ENCODE measurements at regions not wholly inside any gene's neighbourhood (a gene's known extent, or its start where the extent isn't known, plus 50 kb on each side); places are given as distances from the start of the nearest gene placed in this dataset.

GRCh38 chr4:43331226-43332051, 438.9 kb downstream of the GRXCR1 start:
- H3K4me3 ChIP-seq (ENCODE audit: low read depth, low read length), result no peak overlapping the region
- no peak for DNase-seq (ENCODE audit: low read depth)
- TF ChIP-seq, protein P1, sequence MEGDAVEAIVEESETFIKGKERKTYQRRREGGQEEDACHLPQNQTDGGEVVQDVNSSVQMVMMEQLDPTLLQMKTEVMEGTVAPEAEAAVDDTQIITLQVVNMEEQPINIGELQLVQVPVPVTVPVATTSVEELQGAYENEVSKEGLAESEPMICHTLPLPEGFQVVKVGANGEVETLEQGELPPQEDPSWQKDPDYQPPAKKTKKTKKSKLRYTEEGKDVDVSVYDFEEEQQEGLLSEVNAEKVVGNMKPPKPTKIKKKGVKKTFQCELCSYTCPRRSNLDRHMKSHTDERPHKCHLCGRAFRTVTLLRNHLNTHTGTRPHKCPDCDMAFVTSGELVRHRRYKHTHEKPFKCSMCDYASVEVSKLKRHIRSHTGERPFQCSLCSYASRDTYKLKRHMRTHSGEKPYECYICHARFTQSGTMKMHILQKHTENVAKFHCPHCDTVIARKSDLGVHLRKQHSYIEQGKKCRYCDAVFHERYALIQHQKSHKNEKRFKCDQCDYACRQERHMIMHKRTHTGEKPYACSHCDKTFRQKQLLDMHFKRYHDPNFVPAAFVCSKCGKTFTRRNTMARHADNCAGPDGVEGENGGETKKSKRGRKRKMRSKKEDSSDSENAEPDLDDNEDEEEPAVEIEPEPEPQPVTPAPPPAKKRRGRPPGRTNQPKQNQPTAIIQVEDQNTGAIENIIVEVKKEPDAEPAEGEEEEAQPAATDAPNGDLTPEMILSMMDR (IDR thresholded peaks at IDR 0.05; ENCODE audit: low read depth, low read length, missing control alignments), result no peak

GRCh38 chr4:43332052-43332425, 439.5 kb downstream of the GRXCR1 start:
- no peak overlapping the region for H3K4me3 ChIP-seq (ENCODE audit: low read depth, low read length)
- TF ChIP-seq, protein P1 (IDR thresholded peaks at IDR 0.05; ENCODE audit: low read depth, low read length, missing control alignments), result no peak
- no peak for DNase-seq (ENCODE audit: low read depth)

GRCh38 chr4:43337707-43338106, 445.2 kb downstream of the GRXCR1 start:
- H3K4me3 ChIP-seq (ENCODE audit: low read depth, low read length), result no peak overlapping the region
- DNase-seq (ENCODE audit: low read depth), result no peak
- TF ChIP-seq, protein P1 (IDR thresholded peaks at IDR 0.05; ENCODE audit: low read depth, low read length, missing control alignments), result no peak

GRCh38 chr4:43339435-43339834, 446.9 kb downstream of the GRXCR1 start:
- no peak overlapping the region for H3K4me3 ChIP-seq (ENCODE audit: low read depth, low read length)
- DNase-seq (ENCODE audit: low read depth), result no peak
- TF ChIP-seq, protein P1 (IDR thresholded peaks at IDR 0.05; ENCODE audit: low read depth, low read length, missing control alignments), result no peak

DNA sequence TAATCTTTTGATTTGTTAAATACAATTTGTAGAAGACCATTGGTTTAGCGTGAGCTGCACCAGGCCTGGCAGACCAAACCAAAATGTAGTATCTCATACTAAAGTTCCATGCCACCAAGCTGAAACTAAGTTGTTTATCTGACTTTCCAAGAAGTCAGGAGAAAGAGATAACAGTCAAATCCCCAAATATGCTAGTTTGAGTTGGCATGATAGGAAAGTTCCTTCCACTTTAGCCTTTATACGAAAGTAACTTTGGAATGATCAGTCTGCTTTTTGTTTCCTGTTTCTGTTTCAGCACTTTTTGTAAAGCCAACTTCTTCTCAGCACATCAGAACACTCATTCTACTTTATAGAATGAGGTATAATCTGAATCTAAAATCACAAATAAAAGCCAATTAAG, 449.2 kb downstream of the GRXCR1 start:
- DNase-seq (ENCODE audit: low read depth), result no peak
- TF ChIP-seq, protein P1 (IDR thresholded peaks at IDR 0.05; ENCODE audit: low read depth, low read length, missing control alignments), result no peak
- no peak overlapping the region for H3K4me3 ChIP-seq (ENCODE audit: low read depth, low read length)

- no peak for DNase-seq (ENCODE audit: low read depth)
- H3K4me3 ChIP-seq (ENCODE audit: low read depth, low read length), result no peak overlapping the region
- TF ChIP-seq, protein P1 (IDR thresholded peaks at IDR 0.05; ENCODE audit: low read depth, low read length, missing control alignments), result no peak
Measured at GRCh38 chr4:43343298-43343697, 450.8 kb downstream of the GRXCR1 start.

Data from GM12864 (cell line).